Panc1 (cell line): ENCODE measurements at regions not wholly inside any gene's neighbourhood (a gene's known extent, or its start where the extent isn't known, plus 50 kb on each side); places are given as distances from the start of the nearest gene placed in this dataset.
"Not testable (repeated sequence)": the region's sequence is repeated elsewhere in the genome, so short reads cannot be mapped to it uniquely, and the experiment has no call there.

Source experiments
- ATAC-seq: fragments of 200-7000 bp; cut with Tn5 transposase; 2 replicates; pipeline ENCODE4 v1.9.1; 2020; ENCODE audit warnings: mild to moderate bottlenecking, moderate library complexity
- BruUV-seq: library from RNA; stranded (reverse); fragments of 400-500 nt; replicated peaks from 2 replicates; lab custom pipeline; 2021; lab: Mats Ljungman, UMichigan
- CTCF ChIA-PET: fragments of 300-600 bp; sonication (Branson Sonifier 250); formaldehyde crosslinking; loops from one replicate; lab custom pipeline; 2022; ENCODE audit warnings: antibody characterized with exemption; lab: Charles Lee
- POLR2A ChIA-PET: fragments of 300-600 bp; sonication (Branson Sonifier 250); formaldehyde crosslinking; loops from one replicate; lab custom pipeline; 2022; ENCODE audit warnings: antibody characterized with exemption; lab: Charles Lee
- DNase-seq: peaks from one replicate; pipeline ENCODE4 v3.0.0-alpha.2; 2010; ENCODE audit warnings: low read depth, low spot score
- H3K27ac ChIP-seq: 2 replicates; pipeline ENCODE4 v1.5.1; 2011; ENCODE audit warnings: mild to moderate bottlenecking, low read length, inconsistent platforms
- H3K27me3 ChIP-seq: fragments of 200-500 bp; sonication (Bioruptor generic); 2 replicates; pipeline ENCODE4 v1.6.0; 2014; ENCODE audit warnings: low read length, inconsistent platforms; ENCODE audit not compliant: control insufficient read depth, insufficient read depth
- H3K36me3 ChIP-seq: fragments of 200-500 bp; sonication (Bioruptor generic); 2 replicates; pipeline ENCODE4 v1.5.1; 2014; ENCODE audit warnings: inconsistent platforms, mild to moderate bottlenecking, low read length, moderate library complexity; ENCODE audit not compliant: control insufficient read depth, insufficient read depth
- H3K4me1 ChIP-seq: 2 replicates; pipeline ENCODE4 v1.5.1; 2011; ENCODE audit warnings: inconsistent platforms, mild to moderate bottlenecking, low read length, moderate library complexity; ENCODE audit not compliant: control insufficient read depth, insufficient read depth
- H3K4me3 ChIP-seq, 2 experiments: 2 replicates each; pipeline ENCODE4 v1.5.1; 2011 to 2012; ENCODE audit warnings: low read depth in 2 of 2, low read length in 2 of 2, mild to moderate bottlenecking in 2 of 2, inconsistent platforms in 1 of 2, moderate library complexity in 1 of 2
- H3K9me3 ChIP-seq: fragments of 200-500 bp; sonication (Bioruptor generic); 2 replicates; pipeline ENCODE4 v1.5.1; 2014; ENCODE audit warnings: low read depth, mild to moderate bottlenecking, inconsistent platforms, low read length, moderate library complexity; ENCODE audit not compliant: control insufficient read depth, insufficient read depth
- POLR2AphosphoS5 ChIP-seq: IDR thresholded peaks from 2 replicates; pipeline ENCODE4 v1.6.1; 2012; ENCODE audit warnings: mild to moderate bottlenecking, low read depth, low read length, moderate library complexity
- SIN3A ChIP-seq: IDR thresholded peaks from 2 replicates; pipeline ENCODE4 v1.6.1; 2012; ENCODE audit warnings: low read depth, mild to moderate bottlenecking, low read length, moderate library complexity, borderline replicate concordance; ENCODE audit not compliant: insufficient read depth
- TCF7L2 ChIP-seq: IDR thresholded peaks from 2 replicates; pipeline ENCODE4 v1.6.1; 2011; ENCODE audit warnings: mild to moderate bottlenecking, low read depth, low read length, inconsistent platforms
- in situ Hi-C: cut with HindIII; loops from 2 replicates; pipeline ENCODE4 v1.10.0; 2016; ENCODE audit warnings: low sequenced_read_pairs, low pct_unique_long_range_greater_than_20kb
- intact Hi-C: fragments of 100-400 bp; cut with micrococcal nuclease; formaldehyde crosslinking; loops from one replicate; pipeline ENCODE4 v1.10.0; 2022; ENCODE audit not compliant: unreplicated experiment
- TF ChIP-seq, protein P1 (sequence below): fragments of 450-650 bp; IDR thresholded peaks from 2 replicates; pipeline ENCODE4 v1.5.1; 2017; ENCODE audit warnings: mild to moderate bottlenecking
- TF ChIP-seq, protein P2 (sequence below), 2 experiments: IDR thresholded peaks; 2 replicates each; pipeline ENCODE4 v1.6.1; 2011 to 2012; ENCODE audit warnings: low read depth in 2 of 2, control low read depth in 1 of 2, low read length in 1 of 2, mild to moderate bottlenecking in 1 of 2, moderate library complexity in 1 of 2; ENCODE audit not compliant: insufficient read depth in 1 of 2

DNA sequence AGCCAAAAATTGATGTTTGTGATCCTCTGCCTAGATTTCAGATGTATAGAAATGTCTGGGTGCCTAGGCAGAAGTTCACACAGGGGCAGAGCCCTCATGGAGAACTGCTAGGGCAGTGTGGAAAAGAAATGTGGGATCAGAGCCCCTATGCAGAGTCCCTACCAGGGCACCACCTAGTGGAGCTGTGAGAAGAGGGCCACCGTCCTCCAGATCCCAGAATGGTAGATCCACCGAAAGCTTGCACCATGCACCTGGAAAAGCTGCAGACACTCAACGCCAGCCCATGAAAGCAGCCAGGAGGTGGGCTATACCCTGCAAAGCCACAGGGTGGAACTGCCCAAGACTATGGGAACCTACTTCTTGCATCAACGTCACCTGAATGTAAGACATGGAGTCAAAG lies 292.9 kb downstream of the PRDM9 start:
- intact Hi-C loops, H3K27ac ChIP-seq, H3K36me3 ChIP-seq, H3K9me3 ChIP-seq, in situ Hi-C loops, H3K27me3 ChIP-seq, POLR2A ChIA-PET, BruUV-seq, CTCF ChIA-PET, H3K4me3 ChIP-seq, H3K4me1 ChIP-seq, ATAC-seq, DNase-seq: not testable (repeated sequence)
- TF ChIP-seq, protein P1, sequence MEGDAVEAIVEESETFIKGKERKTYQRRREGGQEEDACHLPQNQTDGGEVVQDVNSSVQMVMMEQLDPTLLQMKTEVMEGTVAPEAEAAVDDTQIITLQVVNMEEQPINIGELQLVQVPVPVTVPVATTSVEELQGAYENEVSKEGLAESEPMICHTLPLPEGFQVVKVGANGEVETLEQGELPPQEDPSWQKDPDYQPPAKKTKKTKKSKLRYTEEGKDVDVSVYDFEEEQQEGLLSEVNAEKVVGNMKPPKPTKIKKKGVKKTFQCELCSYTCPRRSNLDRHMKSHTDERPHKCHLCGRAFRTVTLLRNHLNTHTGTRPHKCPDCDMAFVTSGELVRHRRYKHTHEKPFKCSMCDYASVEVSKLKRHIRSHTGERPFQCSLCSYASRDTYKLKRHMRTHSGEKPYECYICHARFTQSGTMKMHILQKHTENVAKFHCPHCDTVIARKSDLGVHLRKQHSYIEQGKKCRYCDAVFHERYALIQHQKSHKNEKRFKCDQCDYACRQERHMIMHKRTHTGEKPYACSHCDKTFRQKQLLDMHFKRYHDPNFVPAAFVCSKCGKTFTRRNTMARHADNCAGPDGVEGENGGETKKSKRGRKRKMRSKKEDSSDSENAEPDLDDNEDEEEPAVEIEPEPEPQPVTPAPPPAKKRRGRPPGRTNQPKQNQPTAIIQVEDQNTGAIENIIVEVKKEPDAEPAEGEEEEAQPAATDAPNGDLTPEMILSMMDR = peak; percentile 16

DNA sequence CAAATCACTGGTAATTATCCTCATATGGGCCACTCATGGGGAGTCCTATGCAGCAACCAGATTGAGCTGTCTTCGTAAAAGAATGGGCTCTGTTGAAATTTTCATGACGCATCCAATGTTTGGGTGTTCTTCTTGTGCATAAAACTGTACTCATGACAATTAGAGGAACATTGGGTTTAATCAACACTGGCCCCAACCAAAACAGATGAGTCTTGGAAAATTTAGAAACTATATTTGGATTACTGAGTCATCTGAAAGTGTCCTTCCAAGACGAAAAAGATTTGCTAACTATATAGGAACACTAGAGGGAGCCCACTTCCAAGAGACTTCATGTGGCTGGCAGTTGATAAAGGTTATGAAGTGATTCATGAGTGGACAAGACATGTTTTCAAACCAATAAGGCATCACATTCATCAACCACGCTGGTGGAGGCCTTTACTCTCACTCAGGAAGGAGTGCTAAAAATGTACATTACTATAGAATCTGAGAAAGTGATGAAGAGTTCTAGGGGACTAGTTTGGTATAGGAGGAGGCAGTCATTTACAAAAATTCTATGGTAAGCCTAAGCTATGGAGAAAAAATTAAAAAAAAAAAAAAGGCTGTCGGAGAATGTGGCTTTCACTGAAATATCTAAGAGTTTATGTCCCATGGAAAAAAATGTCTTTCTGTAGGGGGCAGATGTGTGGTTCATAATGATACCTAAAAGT lies 313.5 kb downstream of the PRDM9 start:
- BruUV-seq = no TSS peak
- intact Hi-C loops = loop anchor here (2.0 to 10.0 kb wide), 2 partner anchors 174 to 288 kb away; no protein-coding TSS in a partner anchor
- no peak for TF ChIP-seq SIN3A
- no peak for TF ChIP-seq TCF7L2
- TF ChIP-seq, protein P1 = peak; percentile 65; the same call in 1 of the 2 replicates
- no peak for TF ChIP-seq POLR2AphosphoS5
- TF ChIP-seq, protein P2, sequence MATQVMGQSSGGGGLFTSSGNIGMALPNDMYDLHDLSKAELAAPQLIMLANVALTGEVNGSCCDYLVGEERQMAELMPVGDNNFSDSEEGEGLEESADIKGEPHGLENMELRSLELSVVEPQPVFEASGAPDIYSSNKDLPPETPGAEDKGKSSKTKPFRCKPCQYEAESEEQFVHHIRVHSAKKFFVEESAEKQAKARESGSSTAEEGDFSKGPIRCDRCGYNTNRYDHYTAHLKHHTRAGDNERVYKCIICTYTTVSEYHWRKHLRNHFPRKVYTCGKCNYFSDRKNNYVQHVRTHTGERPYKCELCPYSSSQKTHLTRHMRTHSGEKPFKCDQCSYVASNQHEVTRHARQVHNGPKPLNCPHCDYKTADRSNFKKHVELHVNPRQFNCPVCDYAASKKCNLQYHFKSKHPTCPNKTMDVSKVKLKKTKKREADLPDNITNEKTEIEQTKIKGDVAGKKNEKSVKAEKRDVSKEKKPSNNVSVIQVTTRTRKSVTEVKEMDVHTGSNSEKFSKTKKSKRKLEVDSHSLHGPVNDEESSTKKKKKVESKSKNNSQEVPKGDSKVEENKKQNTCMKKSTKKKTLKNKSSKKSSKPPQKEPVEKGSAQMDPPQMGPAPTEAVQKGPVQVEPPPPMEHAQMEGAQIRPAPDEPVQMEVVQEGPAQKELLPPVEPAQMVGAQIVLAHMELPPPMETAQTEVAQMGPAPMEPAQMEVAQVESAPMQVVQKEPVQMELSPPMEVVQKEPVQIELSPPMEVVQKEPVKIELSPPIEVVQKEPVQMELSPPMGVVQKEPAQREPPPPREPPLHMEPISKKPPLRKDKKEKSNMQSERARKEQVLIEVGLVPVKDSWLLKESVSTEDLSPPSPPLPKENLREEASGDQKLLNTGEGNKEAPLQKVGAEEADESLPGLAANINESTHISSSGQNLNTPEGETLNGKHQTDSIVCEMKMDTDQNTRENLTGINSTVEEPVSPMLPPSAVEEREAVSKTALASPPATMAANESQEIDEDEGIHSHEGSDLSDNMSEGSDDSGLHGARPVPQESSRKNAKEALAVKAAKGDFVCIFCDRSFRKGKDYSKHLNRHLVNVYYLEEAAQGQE (IDR thresholded peaks at IDR 0.05; ENCODE audit: insufficient read depth in 1 of 2, low read depth in 2 of 2, low read length in 1 of 2) = no peak
- ATAC-seq (peak; percentile 78), DNase-seq (no peak)
- Histone ChIP-seq H3K36me3 (no peaks in the 10 kb centered on the region), H3K27me3 (no peaks in the 10 kb centered on the region), H3K27ac (no peak overlapping the region), H3K4me3 (no peak overlapping the region), H3K4me1 (no peaks in the 10 kb centered on the region), H3K9me3 (no peaks in the 10 kb centered on the region)
- CTCF ChIA-PET = interaction anchor here (0.6 to 1.0 kb wide), 2 partner anchors 14 to 289 kb away, joined by 3 read pairs; no protein-coding TSS in a partner anchor
- in situ Hi-C loops = no loop called here
- POLR2A ChIA-PET = no interaction called here
